Stimulated activated CD8-positive, alpha-beta memory T cell treated with anti-CD3 and anti-CD28 coated beads, Interleukin-4, amount 100 ng/mL, for 24 hours (primary cell): ENCODE measurements at regions not wholly inside any gene's neighbourhood (a gene's known extent, or its start where the extent isn't known, plus 50 kb on each side); places are given as distances from the start of the nearest gene placed in this dataset.
"Not testable (repeated sequence)": the region's sequence is repeated elsewhere in the genome, so short reads cannot be mapped to it uniquely, and the experiment has no call there.

Source experiments
- DNase-seq: peaks from one replicate; pipeline ENCODE4 v3.0.0-alpha.2; 2020; ENCODE audit warnings: low read depth

DNA sequence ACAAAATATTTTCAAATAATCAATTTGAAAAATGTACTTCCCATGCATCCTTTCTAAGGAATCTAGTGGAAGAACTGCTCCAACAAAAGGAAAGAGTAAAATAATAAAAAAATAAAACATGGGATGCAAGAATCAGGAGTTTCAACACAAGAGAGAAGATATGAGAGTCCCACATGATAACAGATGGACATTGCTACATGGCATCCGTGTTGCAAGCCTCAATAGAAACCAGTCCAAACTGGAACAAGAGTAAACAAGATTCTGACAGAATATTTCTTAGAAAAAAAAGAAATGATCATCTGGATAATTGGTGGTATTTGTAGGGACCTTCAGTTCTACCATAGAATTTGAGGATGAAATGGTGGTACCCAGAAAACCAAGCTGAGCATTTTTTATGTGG, 186.8 kb downstream of the FRK start:
- DNase-seq = no peak

DNA sequence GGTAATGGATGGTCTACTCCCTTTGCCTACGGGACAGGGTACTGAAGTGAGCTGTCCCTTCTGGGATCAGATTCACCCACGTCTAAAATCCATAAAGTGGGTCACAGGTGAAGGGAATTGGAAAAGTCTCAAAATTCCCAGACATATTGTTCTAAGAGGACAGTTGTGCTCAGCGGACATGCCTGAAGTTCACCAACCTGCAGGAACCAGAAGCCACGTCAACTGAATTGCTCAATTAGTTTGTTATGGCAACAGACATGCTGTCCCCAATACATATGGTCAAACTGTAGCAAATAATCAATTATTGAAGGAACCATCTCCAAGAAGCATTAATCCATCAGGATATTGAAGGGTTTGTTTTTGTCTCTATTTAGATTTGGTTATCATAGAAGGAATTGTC, 190.2 kb downstream of the FRK start:
- DNase-seq = no peak

DNA sequence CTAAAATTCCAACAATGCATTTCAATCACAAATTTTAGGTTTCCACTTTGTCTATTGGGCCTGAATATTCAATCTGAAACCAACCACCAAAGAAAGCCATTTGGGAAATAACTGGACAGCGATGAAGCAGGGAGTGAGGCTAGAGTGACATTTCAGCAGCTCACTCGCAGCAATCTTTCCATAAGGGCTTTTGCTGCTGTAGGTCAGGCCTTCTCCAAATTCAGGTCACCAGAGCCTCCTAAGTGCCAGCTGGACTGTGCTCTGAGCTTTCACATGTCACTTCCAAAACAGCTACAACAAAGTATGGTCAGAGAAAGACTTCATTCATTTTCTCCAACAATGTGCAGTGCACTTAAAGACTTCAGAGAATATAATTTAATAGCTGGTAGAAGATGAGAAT, 194.8 kb downstream of the FRK start:
- DNase-seq = no peak

DNA sequence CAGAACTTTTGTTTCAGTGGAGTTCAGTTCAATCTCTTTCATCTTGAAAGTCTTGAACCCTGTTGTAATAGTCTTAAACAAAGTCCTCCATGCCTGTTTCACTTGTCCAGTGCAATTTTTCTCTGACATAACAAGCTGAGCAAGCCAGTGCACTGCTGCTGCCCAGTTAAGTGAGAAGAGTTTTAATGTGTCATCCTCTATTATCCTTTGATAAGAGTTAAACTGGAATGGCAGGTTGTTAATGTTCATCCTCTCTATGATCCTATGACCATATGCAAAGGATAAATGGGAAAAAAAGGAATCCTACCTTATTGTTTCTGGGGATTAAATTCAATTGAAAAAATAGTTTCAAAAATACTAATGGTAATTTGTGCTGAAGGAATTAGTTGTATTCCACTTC, 197.5 kb downstream of the FRK start:
- no peak for DNase-seq

DNA sequence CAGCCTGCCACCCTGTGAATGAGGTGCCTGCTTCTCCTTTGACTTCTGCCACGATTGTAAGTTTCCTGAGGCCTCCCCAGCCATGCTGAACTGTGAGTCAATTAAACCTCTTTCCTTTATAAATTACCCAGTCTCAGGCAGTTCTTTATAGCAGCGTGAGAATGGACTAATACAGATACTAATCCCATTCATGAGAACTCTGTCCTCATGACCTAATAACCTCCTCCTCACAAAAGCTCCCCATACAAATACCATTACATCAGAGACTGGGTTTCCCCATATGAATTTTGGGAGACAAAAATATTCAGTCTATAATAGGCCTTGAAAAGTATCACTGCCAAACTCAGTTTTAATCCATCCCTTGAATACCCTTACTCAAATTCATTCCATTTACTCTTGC, 199.0 kb downstream of the FRK start:
- not testable (repeated sequence) for DNase-seq

DNA sequence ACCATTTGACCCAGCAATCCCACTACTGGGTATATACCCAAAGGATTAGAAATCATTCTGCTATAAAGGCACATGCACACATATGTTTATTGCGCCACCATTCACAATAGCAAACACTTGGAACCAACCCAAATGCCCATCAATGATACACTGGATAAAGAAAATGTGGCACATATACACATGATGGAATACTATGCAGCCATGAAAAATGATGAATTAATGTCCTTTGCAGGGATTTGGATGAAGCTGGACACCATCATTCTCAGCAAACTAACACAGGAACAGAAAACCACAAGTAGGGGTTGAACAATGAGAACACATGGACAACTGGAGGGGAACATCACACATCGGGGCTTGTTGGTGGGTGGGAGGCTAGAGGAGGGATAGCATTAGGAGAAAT, 201.1 kb downstream of the FRK start:
- not testable (repeated sequence) for DNase-seq

DNA sequence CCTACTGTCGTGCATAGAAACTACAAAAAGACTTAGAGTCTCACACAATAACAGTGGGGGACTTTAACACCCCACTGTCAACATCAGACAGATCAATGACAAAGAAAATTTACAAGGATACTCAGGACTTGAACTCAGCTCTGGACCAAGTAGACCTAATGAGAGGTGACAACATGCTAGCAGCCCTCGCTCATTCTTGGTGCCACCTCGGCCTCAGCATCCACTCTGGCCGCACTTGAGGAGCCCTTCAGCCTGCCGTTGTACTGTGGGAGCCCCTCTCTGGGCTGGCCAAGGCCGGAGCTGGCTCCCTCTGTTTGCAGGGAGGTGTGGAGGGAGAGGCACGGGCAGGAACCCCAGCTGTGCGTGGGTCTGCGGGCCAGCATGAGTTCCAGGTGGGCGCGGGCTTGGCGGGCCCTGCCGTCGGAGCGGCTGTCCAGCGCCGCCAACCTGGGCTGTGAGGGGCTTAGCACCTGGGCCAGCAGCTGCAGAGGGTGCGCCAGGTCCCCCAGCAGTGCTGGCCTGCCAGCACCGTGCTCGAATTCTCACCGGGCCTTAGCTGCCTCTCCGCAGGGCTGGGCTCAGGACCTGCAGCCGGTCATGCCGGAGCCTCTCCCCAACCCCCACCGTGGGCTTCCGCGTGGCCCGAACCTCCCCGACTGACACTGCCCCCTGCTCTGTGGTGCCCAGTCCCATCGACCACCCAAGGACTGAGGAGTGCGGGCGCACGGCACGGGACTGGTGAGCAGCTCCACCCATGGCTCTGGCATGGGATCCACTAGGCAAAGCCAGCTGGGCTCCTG, 205.6 kb downstream of the FRK start:
- no peak for DNase-seq

DNA sequence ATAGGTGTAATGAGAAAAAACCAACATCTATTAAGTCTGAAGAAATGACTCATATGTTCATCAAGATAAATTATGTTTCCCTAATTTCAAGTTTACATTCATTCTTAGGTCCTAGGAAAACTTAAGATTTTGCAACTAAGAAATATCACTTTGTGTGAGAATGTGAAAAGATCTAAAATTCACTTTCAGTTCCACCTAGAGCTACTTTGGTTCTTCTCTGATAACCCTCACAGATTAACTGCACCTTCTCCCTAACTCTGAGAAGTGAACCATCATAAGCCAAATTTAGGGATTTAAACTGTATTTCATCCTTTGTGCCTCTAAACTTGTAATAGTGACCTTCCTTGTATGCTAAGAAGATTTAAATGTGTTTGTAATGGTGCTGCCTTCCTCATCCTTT, 213.0 kb downstream of the FRK start:
- DNase-seq = no peak

DNA sequence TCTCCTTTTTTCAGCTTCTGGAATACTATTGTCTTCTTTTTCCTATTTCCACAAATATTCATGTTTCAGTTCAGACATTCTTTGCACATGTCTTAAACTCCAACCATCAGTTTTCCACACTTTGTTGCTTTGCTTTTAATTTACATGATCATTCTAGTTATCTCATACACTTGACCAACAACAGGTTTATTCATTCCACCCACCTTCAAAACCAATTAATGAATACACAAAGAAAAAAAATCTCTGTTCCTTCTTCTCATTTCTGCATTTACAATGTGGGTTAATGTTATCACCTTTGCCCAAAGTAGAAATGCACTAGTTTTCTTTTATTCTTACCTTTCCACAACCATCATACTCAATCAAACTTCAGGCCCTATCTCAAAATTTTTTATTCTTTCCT, 216.7 kb downstream of the FRK start:
- DNase-seq = no peak

DNA sequence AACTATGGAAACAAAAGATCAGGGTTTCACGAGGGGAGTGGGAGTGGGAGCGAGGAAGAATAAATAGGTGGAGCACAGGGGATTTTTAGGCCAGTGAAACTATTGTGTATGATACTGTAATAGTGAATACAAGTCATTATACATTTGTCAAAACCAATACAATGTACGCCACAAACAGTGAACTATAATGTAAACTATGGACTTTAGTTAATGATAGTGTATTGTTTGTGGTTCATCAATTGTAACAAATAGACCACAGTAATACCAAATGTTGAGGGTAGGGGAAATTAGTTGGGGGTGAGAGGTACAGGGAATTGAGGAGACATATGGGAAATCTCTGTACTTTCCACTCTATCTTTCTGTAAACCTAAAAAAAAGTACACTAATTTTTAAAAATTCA, 218.4 kb downstream of the FRK start:
- no peak for DNase-seq

DNA sequence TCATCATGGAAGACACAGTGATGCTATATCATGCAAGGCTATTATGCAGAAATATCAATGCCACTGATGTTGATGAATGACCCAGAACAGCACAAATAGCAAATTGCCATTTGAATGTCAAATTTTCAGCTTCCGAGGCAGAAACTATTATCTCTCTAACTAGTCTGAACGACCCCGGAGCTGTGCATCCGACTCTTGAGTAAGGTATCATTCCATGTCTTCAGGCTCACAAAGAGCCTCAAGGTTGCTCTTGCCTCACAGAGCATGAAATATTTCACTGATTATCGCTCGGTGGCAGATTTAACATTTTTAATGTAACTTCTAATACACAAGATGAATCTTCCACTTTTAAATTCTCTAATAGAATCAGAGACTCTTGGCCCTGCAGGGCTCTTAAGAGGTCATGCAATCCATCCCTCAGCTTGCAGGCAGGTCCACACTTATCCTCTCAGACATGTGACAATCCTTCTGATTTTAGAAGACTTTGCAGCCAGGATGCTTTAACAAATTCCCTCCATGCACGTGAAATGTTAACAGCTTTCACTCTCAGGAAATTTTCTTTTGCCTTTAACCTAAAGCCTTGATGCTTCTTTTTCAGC, 221.0 kb downstream of the FRK start:
- DNase-seq = no peak

DNA sequence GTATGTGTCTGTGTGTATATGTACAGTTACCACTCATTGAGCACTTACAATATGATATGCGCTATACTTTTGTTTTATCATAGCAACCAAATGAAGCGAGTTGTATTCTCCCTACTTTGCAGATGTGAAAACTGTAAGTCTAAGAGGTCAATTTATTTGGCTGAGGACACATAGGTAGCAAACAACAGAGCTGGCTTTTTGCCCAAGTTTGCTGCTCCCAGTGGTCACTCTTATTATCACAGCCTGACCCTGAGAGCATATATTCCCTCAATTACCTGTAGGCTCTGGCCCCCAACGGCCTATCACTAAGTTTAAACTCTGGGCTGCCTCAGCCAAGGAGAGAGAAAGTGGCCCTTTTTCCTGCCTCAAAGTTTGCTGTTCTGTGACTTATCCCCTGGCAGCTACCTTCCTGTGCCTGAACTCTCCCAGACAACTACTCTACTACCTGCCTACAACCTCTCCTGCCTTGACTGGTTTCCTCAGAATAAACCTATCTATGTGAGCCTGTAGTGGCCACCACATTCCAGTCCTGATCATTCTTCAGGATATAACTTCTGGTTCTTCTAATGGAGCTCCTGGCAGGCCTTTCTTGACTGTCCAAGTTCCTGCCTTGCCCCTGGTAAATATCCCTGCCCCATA, 221.8 kb downstream of the FRK start:
- no peak for DNase-seq

DNA sequence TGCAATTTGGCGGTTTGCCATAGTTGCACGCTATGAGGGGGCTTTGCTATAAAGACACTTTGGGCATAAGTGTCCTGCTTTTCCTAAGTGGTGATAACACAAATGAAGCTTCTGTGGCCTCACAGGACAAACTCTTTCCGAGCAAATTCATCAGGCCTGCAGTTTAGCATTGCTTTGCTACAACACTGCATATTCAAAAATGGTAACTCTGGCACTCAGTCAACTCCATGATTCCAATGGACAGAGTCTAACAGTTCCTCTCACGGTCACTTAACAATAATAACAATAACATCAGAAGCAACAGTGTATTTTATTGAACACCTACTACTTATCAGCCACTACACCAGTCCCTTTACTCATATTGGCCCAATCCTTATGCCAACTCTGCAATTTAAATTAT, 222.5 kb downstream of the FRK start:
- DNase-seq = no peak

DNA sequence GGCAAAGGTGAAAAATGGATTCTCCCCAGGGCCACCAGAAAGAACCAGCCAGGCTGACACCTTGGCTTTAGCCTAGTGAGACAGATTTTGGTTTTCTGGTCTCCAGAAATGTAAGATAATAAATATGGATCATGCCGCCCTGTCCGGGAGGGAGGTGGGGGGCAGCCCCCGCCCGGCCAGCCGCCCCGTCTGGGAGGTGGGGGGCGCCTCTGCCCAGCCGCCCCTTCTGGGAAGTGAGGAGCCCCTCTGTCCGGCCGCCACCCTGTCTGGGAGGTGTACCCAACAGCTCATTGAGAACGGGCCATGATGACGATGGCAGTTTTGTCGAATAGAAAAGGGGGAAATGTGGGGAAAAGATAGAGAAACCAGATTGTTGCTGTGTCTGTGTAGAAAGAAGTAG, 224.3 kb downstream of the FRK start:
- DNase-seq = not testable (repeated sequence)

DNA sequence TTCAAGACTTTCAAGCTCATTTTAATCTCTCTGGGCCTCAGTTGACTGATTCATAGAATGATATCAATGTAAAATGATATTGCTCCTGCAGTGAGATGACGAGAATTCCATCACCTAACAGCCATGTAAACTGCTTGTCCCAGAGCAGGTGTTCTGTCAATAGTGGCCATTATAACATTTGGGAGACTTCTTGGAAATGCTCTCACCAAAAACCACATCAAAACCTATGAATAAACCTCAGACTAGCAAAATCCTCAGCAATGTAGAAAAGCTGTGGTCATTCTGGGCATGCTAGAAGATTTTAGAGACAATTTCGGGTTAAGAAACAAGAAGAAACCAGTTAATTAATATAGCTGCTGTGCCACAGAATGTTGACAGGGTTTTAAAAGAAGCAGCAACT, 225.4 kb downstream of the FRK start:
- no peak for DNase-seq

DNA sequence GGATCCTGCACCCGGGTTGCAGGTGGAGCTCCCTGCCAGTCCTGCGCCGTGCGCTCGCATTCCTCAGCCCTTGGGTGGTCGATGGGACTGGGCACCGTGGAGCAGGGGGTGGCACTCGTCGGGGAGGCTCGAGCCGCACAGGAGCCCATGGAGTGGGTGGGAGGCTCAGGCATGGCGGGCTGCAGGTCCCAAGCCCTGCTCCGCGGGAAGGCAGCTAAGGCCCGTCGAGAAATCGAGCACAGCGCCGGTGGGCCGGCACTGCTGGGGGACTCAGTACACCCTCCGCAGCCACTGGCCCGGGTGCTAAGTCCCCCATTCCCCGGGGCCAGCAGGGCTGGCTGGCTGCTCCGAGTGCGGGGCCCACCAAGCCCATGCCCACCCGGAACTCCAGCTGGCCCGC, 226.1 kb downstream of the FRK start:
- not testable (repeated sequence) for DNase-seq

DNA sequence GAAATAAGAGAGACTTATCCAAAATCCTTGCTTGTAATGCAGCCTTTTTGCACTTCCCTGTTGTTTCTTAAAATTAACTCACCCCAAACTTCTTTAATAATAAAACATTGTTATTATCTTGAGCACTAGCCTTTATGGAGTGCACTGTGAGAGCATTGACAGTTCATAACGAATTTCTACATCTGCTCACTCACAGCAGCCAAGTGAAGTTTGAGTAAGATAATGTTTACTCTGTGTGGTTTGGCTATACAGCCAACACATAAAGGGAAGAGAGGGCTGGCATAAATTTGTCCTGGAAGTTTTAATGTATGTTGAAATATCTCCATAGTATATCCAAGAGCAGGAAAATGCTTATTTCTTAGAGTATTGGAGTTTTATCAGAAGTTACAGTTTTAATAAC, 227.9 kb downstream of the FRK start:
- no peak for DNase-seq

DNA sequence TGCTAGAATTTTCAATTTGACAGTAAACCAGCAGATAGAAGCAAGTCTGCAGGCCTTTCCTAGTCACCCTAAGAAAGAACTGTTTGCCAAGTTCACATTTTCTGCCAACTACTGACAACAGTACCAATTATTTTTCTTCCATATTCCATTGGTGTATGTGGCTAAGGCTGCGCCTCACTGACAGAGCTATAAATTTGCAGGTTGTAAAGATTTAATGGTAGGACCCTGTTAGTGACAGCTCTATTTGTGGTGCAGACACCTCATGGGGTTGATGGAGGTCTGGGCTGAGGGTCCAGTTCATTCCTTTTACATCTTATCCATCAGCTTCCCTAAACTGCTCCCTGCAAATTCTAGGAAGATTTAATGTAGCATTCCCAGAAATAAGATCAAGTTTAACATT, 228.5 kb downstream of the FRK start:
- DNase-seq = no peak

DNA sequence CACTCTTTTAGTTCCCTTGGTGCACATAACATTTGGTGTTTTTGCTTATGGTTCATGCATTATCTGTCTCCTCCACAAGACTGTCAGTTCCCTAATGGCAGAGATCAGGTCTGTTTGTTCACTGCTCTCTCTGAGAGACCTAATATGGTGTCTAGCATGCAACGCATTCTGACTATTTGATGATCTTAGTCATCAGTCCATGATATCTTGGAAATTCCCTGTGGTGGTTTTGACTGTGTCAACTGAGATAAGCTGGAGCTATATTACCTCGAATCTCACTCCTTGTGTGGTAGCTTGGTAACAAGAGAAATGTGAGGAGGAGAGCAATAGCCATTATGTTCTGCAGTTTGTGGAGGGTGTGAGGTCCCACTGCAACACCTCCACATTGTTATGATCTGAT, 229.8 kb downstream of the FRK start:
- no peak for DNase-seq

DNA sequence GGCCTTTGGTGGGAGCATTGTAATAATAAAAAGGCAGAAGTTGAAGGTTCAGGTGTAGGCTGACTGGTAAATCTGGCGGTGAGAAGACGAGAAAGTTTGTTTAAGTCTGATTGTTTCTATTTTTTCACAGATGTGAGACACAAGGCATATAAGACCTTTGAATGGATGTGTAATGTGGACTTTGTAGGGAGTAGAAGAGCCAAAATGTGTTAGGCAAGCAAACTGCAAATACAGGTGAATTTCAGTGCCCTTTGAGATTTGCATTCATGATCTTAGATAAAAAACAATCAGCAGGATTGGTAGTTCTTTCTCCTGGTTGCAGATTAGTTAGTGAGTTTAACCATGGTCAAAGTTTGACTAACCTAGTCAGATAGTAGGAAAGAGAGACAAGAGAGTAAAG, 238.9 kb downstream of the FRK start:
- DNase-seq = no peak

DNA sequence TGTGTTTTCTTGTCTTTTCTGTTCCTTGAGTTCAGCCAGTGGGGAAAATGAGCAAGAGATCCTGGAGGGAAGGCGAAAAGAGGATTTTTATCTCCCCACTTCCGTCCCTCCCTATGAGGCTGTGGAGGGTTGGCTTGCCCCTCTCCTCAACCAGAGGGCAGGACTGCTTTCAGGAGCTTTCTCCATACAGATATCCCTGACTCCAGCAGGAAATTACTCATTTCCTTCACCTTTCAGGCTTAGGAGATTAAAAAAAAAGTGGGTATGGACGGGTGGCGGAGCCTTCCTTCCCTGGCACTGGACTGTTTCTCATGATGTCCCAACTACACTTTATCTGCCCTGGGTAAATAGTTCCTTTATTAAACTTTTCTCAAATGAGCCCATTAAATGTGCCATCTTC, 241.2 kb downstream of the FRK start:
- no peak for DNase-seq

DNA sequence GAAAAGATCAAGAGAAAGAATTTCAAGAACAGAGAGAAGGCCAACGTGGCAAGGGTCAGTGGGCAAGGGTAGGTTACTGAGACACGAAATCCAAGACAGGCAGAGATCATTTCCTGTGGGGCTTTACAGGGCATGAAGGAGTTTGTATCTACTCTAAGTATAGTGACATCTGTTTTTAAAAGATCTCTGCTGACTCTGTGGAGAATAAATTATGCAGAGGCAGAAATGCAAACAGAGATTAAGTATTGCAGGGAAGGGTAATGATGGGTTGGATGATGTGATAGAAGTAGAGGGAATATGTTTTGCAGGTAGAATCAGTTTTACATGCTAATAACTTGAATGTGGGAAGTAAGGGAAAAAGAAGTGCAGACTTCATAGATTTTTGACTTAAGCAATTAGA, 243.5 kb downstream of the FRK start:
- DNase-seq = no peak

DNA sequence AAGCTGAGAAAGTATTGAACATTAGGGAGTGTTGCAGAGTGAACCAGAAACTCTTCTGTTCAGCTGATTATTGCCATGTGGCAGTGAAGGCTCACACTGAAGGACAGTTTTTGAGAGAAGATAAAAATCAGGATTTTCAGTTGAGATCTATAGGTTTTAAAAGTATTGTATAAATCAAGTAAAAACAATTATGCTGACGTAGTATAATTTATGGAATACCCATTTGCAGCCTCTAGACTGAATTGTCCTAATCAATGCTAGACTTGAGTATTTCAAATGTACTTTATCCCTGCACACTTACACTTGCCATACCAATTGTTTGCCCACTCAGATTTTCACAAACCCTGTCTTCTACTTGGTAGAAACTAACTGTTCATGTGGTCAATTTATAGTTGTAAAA, 245.8 kb downstream of the FRK start:
- DNase-seq = no peak

DNA sequence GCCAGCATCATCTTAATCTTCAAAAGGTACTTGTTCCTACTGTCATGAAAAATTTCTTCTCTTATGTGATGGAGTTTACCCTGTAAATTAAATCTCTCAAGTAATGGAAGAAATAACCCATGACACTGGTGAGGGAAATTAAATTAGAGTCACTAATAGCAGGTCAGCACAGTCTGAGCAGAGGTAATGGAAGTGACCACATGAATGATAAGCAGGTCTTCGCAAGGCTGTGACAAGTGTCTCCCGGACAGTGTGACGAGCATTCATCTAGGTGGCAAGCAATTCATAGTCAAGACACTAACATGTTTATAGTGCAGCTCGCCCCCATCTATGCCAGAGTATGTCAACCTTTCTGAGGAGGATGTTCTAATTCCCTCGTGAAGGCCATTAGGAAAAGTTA, 249.2 kb downstream of the FRK start:
- DNase-seq = no peak
